ENCODE measurements at regions not wholly inside any gene's neighbourhood (a gene's known extent, or its start where the extent isn't known, plus 50 kb on each side); places are given as distances from the start of the nearest gene placed in this dataset.

DNA sequence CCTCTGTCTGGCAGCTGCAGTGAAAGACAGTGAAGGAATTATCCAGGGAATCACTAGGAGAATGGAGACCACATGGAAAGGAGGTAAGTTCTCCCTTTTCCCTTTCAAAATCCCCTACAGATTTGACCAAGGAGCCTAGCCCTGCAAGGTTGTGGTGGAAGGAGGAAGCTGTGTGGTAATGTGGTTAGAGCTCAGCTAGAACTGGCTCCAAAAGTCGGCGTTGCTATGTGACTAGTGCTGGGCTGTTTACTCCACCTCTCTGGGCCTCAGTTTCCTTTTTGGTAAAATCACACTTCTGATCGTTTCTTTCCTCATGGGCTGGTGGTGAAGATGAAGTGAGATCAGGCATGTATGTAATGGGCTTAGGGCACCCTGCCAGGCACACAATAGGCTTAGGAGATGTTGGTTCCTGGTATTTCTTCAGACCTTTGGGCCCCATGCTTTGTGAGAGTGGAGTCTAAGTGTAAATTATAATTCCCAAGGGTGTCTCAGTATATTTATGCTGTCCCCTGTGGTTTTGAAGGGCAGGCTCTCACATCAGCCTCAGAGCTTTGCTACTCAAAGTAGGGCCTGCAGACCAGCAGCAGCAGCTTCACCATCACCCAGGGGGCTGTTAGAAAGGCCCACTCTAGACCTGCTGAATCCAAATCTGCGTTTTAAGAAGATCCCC, 183.7 kb upstream of the BCOR start:
- SMC1A ChIA-PET (ENCODE audit: uncharacterized antibody, unreplicated experiment), result interaction anchor here (0.9 kb wide), 1 partner anchor 138 kb away, joined by 4 read pairs; no protein-coding TSS in a partner anchor
- no peaks in the 10 kb centered on the region for H3K79me2 ChIP-seq (ENCODE audit: control insufficient read depth, insufficient read depth, low read length)
- RAD21 ChIA-PET (ENCODE audit: unreplicated experiment), result no interaction called here
- CTCF ChIA-PET, result no interaction called here
- no peak overlapping the region for H3K27ac ChIP-seq (ENCODE audit: control insufficient read depth, insufficient read depth)
- POLR2A ChIA-PET, result interaction anchor here (0.5 kb wide), 1 partner anchor 47 kb away, joined by 4 read pairs; no protein-coding TSS in a partner anchor
- no peak overlapping the region for H3K4me3 ChIP-seq
- no peak overlapping the region for H3K9ac ChIP-seq (ENCODE audit: control insufficient read depth, insufficient read depth, low read length)
- no peaks in the 10 kb centered on the region for H3K4me1 ChIP-seq (ENCODE audit: control insufficient read depth, insufficient read depth, low read length)
- H4K20me1 ChIP-seq (ENCODE audit: control insufficient read depth, insufficient read depth), result no peaks in the 10 kb centered on the region
- intact Hi-C loops (cut with micrococcal nuclease; ENCODE audit: unreplicated experiment) (no loop called here), in situ Hi-C loops (cut with MboI) (no loop called here)
- FAIRE-seq, result no peak
- no peaks in the 10 kb centered on the region; the same call in 2 of the 3 replicates for H3K9me3 ChIP-seq (replicated peaks; ENCODE audit: control insufficient read depth, insufficient read depth, low read length)
- 0% methylated on average over 4 of the region's 4 CpGs for WGBS (ENCODE audit: insufficient coverage, insufficient replicate concordance, low lambda C conversion rate, missing lambda C conversion rate)
- H3K4me2 ChIP-seq (ENCODE audit: control insufficient read depth, insufficient read depth), result no peak overlapping the region
- ATAC-seq, result peak; percentile 58
- no peaks in the 10 kb centered on the region for H3K36me3 ChIP-seq (ENCODE audit: control insufficient read depth in 2 of 2, insufficient read depth in 2 of 2, low read length in 1 of 2)
- no peaks in the 10 kb centered on the region for H3K27me3 ChIP-seq (replicated peaks in 1 of 2; ENCODE audit: control insufficient read depth in 2 of 2, insufficient read depth in 2 of 2, low read length in 1 of 2)
- H2AFZ ChIP-seq (ENCODE audit: control insufficient read depth, low read depth, low read length), result no peak overlapping the region
- BruUV-seq (replicated peaks), result no TSS peak
- TF ChIP-seq, protein P1, sequence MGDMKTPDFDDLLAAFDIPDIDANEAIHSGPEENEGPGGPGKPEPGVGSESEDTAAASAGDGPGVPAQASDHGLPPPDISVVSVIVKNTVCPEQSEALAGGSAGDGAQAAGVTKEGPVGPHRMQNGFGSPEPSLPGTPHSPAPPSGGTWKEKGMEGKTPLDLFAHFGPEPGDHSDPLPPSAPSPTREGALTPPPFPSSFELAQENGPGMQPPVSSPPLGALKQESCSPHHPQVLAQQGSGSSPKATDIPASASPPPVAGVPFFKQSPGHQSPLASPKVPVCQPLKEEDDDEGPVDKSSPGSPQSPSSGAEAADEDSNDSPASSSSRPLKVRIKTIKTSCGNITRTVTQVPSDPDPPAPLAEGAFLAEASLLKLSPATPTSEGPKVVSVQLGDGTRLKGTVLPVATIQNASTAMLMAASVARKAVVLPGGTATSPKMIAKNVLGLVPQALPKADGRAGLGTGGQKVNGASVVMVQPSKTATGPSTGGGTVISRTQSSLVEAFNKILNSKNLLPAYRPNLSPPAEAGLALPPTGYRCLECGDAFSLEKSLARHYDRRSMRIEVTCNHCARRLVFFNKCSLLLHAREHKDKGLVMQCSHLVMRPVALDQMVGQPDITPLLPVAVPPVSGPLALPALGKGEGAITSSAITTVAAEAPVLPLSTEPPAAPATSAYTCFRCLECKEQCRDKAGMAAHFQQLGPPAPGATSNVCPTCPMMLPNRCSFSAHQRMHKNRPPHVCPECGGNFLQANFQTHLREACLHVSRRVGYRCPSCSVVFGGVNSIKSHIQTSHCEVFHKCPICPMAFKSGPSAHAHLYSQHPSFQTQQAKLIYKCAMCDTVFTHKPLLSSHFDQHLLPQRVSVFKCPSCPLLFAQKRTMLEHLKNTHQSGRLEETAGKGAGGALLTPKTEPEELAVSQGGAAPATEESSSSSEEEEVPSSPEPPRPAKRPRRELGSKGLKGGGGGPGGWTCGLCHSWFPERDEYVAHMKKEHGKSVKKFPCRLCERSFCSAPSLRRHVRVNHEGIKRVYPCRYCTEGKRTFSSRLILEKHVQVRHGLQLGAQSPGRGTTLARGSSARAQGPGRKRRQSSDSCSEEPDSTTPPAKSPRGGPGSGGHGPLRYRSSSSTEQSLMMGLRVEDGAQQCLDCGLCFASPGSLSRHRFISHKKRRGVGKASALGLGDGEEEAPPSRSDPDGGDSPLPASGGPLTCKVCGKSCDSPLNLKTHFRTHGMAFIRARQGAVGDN (IDR thresholded peaks at IDR 0.05), result no peak
- peak; percentile 56 for TF ChIP-seq RUNX3 (IDR thresholded peaks at IDR 0.05; ENCODE audit: low read length)
- DNase-seq (ENCODE audit: low read depth, low spot score), result no peak

DNA sequence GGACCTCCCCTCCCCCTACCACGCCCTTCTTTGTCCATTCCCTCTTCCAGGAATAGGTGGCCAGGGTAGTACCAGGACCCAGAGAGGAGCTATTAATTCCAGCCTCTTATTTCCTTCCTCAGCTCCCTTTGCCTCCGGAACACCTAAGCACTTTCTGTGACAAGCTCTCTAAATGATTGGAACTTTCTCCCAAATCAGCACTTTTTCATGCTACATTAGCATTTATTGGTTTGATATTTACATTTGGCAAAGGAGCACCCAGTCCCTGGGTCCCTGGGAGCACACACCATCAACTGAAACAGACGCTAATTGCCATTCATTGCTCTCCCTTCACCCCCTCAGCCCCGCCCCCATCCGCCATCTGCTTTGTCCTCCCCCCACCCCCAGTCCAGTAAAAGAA, 182.0 kb upstream of the BCOR start:
- ATAC-seq (no peak), FAIRE-seq (no peak)
- POLR2A ChIA-PET, result no interaction called here
- TF ChIP-seq SMARCA5 (IDR thresholded peaks at IDR 0.05), result no peak
- TF ChIP-seq JUND (IDR thresholded peaks at IDR 0.05; ENCODE audit: low read depth, low read length), result no peak
- no peak for TF ChIP-seq SUPT20H (IDR thresholded peaks at IDR 0.05; ENCODE audit: borderline replicate concordance, control insufficient read depth, low read depth, low read length)
- TF ChIP-seq, protein P2, sequence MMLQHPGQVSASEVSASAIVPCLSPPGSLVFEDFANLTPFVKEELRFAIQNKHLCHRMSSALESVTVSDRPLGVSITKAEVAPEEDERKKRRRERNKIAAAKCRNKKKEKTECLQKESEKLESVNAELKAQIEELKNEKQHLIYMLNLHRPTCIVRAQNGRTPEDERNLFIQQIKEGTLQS (IDR thresholded peaks at IDR 0.05; ENCODE audit: borderline replicate concordance, extremely low read depth, low read depth, low read length), result no peak
- no peak for TF ChIP-seq STAT3 (IDR thresholded peaks at IDR 0.05; ENCODE audit: low read depth, low read length)
- no peak for TF ChIP-seq HDGF (IDR thresholded peaks at IDR 0.05)

More for the DNA sequence above, 182.0 kb upstream of the BCOR start:
- Histone ChIP-seq H4K20me1 (ENCODE audit: control insufficient read depth, insufficient read depth) (no peaks in the 10 kb centered on the region), H3K4me3 (no peak overlapping the region), H3K9ac (ENCODE audit: control insufficient read depth, insufficient read depth, low read length) (no peak overlapping the region), H2AFZ (ENCODE audit: control insufficient read depth, low read depth, low read length) (no peak overlapping the region), H3K36me3 (ENCODE audit: control insufficient read depth in 2 of 2, insufficient read depth in 2 of 2, low read length in 1 of 2) (no peaks in the 10 kb centered on the region), H3K27ac (ENCODE audit: control insufficient read depth, insufficient read depth) (no peak overlapping the region), H3K4me1 (ENCODE audit: control insufficient read depth, insufficient read depth, low read length) (no peaks in the 10 kb centered on the region), H3K9me3 (replicated peaks; ENCODE audit: control insufficient read depth, insufficient read depth, low read length) (no peaks in the 10 kb centered on the region; the same call in 2 of the 3 replicates), H3K27me3 (replicated peaks in 1 of 2; ENCODE audit: control insufficient read depth in 2 of 2, insufficient read depth in 2 of 2, low read length in 1 of 2) (no peaks in the 10 kb centered on the region), H3K4me2 (ENCODE audit: control insufficient read depth, insufficient read depth) (no peak overlapping the region), H3K79me2 (ENCODE audit: control insufficient read depth, insufficient read depth, low read length) (no peaks in the 10 kb centered on the region)
- in situ Hi-C loops (cut with MboI), result no loop called here
- intact Hi-C loops (cut with micrococcal nuclease; ENCODE audit: unreplicated experiment), result no loop called here
- CTCF ChIA-PET, result no interaction called here
- no TSS peak for BruUV-seq (replicated peaks)
- RAD21 ChIA-PET (ENCODE audit: unreplicated experiment), result no interaction called here
- no peak for DNase-seq (ENCODE audit: low read depth, low spot score)
- SMC1A ChIA-PET (ENCODE audit: uncharacterized antibody, unreplicated experiment), result no interaction called here
- 69% methylated on average over 3 of the region's 5 CpGs for WGBS (ENCODE audit: insufficient coverage, insufficient replicate concordance, low lambda C conversion rate, missing lambda C conversion rate)
